ENCODE measurements at regions not wholly inside any gene's neighbourhood (a gene's known extent, or its start where the extent isn't known, plus 50 kb on each side); places are given as distances from the start of the nearest gene placed in this dataset.

GRCh38 chr4:151472297-151472696 is 63.3 kb downstream of the FHIP1A start:
- no peak for FAIRE-seq
- TF ChIP-seq CTCF (IDR thresholded peaks at IDR 0.05; ENCODE audit: insufficient read depth, missing control alignments) = no peak
- no peak for DNase-seq (ENCODE audit: insufficient read length, low spot score)

GRCh38 chr4:151472711-151473110 is 63.7 kb downstream of the FHIP1A start:
- DNase-seq (ENCODE audit: insufficient read length, low spot score) (no peak), FAIRE-seq (no peak)
- no peak for TF ChIP-seq CTCF (IDR thresholded peaks at IDR 0.05; ENCODE audit: insufficient read depth, missing control alignments)

GRCh38 chr4:151473521-151474097 is 64.6 kb downstream of the FHIP1A start:
- no peak for FAIRE-seq
- TF ChIP-seq CTCF (IDR thresholded peaks at IDR 0.05; ENCODE audit: insufficient read depth, missing control alignments) = no peak
- DNase-seq (ENCODE audit: insufficient read length, low spot score) = no peak

GRCh38 chr4:151475035-151475714 is 66.2 kb downstream of the FHIP1A start:
- no peak for TF ChIP-seq CTCF (IDR thresholded peaks at IDR 0.05; ENCODE audit: insufficient read depth, missing control alignments)
- no peak for DNase-seq (ENCODE audit: insufficient read length, low spot score)
- no peak for FAIRE-seq

GRCh38 chr4:151481813-151482212 is 72.8 kb downstream of the FHIP1A start:
- TF ChIP-seq CTCF (IDR thresholded peaks at IDR 0.05; ENCODE audit: insufficient read depth, missing control alignments) = no peak
- FAIRE-seq (no peak), DNase-seq (ENCODE audit: insufficient read length, low spot score) (no peak)

GRCh38 chr4:151484396-151485102 is 75.6 kb downstream of the FHIP1A start:
- no peak for FAIRE-seq
- no peak for TF ChIP-seq CTCF (IDR thresholded peaks at IDR 0.05; ENCODE audit: insufficient read depth, missing control alignments)
- DNase-seq (ENCODE audit: insufficient read length, low spot score) = no peak
